NCI-H1092 treated with DMSO at 0.1 percent for 48 hours (cell line): ENCODE measurements at regions not wholly inside any gene's neighbourhood (a gene's known extent, or its start where the extent isn't known, plus 50 kb on each side); places are given as distances from the start of the nearest gene placed in this dataset.

Experiments used
- DNase-seq: peaks from one replicate; lab custom pipeline; 2025; lab: John Stamatoyannopoulos, UW

DNA sequence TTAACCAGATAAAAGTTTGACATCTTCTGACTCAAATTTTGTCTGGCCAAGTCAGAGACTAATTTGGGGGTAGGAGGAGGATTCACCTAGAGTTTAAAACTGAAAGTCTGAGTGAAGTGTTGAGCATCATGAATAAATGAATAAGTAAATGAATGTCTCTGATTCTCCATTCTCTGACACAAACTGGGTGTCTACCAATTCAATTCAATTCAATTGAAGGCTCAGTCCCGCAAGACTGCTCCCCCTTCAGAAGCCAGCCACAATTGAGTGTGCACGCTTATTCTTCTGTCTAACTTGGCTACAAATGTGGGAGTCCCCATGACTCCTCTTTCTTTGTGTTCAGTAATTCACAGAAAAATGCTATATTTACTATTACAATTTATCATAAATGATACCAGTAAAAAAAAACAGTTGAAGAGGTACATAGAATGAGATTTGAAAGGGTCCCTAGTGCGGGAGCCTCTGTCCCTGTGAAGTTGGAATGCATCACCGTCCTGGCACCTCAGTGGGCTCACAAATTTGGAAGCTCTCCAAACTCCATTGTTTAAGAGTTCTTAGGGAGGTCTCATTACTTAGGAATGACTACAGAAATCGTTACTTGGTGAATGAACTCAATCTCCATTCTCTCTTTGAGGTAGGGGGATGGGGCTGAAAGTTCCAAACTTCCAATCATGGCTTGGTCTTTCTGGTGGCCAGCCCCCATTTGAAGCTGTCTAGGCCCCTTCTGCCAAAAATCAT lies 243.7 kb upstream of the PHYHIPL start:
- DNase-seq = no peak

DNA sequence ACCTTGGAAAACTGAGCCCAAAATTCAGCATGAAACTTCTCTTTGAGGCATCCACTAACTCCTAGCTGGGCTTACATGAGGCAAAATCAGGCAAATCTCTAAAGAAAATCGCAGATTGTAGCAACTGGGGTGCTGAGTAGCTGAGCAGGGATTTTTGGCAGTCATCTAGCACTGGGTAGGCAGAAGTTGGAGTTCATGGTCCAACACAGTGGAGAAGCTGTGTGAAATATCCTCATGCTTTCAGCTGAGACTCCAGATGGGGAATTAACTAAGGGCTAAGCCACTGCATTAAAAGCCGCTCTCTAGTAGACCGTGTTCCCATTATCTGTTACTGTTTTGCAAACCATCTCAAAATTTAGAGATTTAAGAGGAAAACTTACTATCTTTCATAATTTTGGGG lies 240.1 kb upstream of the PHYHIPL start:
- no peak for DNase-seq

DNA sequence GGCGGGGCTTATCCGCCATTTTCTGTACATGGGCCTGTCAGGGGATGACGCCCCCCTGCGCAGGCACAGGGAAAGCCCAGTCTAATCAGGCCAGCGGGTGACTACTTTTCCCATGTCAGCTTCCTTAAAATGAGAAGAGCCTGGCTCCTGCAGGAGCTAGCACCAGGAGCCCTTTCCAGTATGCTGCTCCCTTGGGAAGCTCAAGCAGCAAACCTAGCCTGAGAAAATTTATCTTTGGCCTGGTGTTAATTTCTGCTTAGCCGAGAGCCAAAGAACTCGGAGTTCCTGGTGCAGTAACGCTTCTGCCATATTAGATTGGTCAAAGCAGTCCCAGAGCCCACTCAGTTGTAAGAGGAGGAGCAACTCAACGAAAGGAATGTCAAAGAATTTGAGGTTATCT lies 239.0 kb upstream of the PHYHIPL start:
- DNase-seq = no peak

DNA sequence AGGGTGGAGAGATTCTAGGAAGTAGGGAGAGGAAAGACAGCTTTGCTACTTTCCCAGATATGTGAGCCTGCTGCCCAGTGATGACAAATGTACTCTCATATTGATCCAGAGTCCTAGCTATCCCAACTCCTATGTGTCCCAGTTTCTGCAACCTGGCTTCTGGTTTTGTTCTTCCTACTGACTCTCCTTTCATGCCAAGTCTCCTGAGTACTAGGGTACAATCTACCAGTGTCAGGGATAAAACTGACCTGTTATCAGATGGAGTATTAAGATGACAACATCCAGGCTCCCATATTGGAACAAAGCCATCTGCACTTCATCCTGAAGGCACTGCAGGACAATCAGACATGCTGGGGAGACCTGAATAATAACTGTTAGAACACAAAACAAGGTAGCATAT lies 233.7 kb upstream of the PHYHIPL start:
- DNase-seq = no peak

DNA sequence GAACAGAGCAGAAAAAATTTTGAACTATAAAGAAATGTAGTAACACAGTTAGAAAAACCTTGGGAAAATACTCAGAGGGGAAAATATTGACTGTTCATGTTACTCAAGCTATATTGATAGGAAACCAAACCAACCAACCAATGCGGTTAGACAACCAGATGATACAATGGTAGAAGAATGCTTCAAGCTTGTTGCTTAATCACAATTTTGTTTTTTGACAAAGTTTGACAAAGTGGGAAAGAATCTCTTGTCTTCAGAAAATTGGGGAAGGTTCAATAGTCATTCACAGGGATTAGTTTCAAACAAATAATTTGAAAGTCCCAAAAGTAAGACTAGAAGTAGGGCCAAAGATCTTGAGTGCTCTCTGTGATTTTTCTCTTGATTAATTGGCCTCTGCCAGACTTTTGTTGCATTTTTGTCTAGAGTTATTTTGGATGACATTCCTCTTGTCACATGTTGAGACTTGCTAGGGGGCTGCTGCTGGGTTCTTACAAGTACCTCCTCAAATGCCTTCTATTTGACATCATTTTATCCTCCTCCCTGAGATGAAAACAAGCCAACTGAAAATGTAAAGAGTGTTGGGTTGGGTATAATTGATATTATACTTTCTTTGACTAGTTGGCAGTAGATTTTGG lies 233.1 kb upstream of the PHYHIPL start:
- no peak for DNase-seq

DNA sequence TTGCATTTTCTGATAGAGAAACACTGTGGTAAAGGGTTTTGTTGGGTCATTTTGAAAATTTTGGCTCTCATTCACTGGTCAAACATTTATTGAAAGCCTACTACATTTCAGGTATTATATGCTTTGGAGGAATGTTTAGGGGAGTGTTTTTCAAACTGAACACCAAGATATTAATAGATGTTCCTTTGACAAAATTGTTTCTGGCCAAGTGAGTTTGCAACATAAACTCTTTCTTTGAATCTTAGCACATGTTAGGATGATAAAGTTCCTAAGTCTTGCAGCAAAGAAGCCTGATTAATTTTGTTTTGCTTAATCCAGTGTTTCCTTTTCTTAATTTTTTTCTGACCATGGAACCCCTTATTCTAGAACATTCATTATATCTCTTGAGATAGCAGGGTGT lies 232.5 kb upstream of the PHYHIPL start:
- DNase-seq = no peak

DNA sequence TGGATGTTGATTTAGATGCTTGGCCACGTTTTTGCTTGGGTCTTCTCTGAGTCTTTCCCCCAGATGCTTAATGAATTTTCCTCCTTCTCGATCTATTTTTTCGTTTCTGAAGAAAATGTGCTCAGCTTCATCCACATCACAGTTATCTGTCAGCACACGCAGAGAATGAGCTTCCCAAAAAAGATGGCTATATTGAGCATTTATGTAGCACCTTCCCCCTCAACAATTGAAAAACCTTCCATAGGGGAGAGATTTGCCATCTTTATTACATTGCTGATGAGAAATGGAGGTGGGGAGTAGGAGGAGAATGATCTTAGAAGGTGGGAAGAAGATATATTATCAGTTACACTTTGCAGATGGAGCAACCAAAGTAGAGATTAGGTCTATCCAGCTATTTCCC lies 228.1 kb upstream of the PHYHIPL start:
- no peak for DNase-seq

DNA sequence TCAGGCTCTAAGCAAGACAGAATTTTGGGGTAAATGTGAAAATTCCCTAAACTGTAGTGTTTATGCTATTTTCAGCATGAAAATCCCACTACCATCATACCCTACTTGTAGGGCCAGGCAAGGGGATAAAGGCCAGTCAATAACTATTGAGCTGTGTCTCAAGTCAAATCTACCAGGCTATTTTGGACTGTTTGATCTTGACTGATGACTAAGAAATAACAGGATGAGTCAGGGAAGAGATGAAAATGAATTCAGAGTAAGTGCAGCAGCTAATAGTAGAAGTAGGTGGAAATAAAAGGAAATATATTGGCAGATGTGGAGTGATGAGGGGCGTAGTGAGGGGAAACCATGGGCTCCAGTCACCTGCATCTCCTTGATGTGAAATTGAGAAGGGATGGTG lies 225.8 kb upstream of the PHYHIPL start:
- DNase-seq = no peak

DNA sequence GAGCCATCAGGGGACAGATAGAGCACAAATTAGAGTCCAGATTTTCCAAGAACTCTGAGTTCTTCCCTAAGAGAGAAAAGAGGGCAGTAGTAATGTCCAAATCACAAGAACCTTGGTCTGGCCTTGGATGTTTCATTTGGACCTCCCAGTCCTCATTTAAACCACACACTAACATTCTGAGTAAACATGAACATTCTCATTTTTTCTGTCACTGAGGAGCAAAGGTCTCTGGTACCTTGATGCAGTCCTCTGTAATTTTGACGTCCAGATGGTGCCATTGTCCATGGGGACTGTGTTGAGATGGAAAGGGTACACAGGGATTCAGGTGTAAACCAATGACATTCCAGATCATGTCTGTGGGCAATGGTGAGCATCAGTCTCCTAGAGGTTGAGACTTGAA lies 225.4 kb upstream of the PHYHIPL start:
- DNase-seq = no peak

DNA sequence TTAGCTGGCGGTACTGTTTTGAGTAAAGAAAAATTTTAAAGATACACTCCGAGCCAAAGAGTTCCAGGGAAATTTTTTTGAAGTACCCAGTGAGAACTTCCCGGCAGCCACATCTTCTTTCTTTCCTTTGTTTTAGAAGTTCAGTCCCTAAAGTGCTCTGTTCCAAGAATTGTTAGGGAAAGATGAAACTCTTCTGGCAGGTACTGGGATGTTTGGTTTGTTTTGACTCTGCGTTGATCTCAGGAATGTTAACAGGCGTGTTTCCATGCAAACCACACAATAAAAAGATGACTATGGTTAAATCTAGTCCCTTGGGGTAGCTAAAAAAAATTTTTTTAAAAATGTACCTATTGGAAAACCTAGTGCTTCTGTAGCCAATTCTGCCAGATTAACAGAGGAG lies 224.7 kb upstream of the PHYHIPL start:
- DNase-seq = no peak

DNA sequence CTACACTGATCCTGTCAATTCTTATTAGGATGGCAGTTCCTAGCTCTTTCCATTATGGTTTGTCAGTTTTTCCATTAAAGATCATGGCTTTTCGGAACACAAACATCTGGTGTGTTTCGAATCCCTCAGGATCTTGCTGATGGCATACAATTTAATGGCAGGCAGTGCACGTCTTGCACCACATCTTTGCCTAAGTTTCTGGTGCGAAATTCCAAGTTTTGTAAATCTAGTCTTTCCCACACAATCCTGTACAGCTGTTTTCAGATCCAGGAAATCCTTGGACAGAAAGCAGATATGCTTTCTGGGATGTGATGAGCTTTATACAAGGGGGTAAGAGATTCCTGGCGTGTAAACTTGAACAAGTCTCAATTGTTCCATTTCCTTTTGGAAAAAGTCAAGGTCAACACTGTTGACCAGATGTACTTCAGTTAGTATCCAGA lies 224.3 kb upstream of the PHYHIPL start:
- DNase-seq = no peak

DNA sequence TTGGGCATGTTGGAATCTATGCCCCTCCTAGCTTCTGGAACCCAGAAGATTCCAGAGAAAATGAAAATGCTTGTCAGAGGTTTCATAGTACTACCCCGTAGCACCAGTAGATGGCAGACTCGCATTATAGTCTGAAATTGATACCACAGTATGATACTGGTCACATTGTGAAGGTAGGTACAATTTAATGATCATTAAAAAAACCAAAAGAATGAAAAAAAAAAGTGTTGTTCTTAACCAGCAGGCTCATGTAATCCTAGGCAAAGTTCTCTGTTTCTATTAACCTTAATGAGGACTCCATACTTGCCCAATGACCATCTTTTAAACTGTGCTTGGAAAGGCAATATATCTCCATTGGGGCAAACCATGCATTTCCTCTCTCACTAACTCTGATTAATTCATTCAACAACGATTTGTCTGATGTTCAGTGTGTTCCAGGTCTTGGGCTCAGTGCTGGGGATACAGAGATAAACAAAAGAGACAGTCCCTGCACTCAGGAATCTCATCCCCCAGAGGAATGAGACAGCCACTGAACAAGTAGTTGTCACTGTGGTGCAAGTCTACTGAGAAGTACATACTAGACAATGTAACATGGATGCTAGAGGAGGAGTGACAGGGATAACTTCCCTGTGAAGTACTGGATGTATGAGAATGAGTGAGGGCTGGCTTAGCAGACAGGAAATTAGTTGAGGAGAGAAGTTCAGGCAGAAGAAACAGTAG lies 223.5 kb upstream of the PHYHIPL start:
- peak; percentile 26 for DNase-seq

DNA sequence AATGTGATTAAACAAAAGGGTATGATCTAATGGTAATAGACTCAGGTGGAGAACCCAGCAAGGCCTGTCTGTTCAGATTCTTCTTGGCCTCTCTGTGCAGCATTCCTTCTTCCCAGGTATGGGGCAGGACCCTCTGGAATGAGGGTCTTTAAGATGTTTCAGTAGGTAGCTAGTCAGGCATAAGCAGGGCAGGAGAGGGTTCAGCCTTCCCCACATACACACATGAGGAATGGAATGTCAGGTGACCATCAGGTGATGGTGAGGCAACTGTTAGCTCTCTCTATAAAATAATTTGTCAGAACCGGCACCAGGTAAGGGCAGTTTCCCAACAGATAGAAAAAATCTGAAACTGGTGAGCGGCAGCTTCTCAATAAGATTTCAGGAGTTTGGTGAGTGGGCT lies 222.3 kb upstream of the PHYHIPL start:
- no peak for DNase-seq

DNA sequence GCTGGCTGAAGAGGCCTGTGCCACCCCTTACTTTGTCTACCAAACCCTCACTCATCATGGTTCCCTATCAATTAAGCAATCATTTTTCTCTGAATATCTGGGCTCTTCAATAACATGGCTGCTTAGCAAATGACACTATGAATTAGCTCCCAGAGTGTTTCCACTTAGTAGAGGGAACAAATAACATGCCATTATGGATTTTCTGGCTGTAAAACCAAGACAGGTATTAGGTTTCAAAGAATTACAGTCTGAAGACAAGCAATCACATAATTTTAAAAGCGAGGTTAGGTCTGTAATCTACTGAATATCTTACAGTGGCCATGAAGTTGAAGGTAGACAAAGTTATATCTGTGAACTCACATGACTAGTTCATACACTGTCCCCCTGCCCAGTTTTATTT lies 220.8 kb upstream of the PHYHIPL start:
- DNase-seq = peak; percentile 3

DNA sequence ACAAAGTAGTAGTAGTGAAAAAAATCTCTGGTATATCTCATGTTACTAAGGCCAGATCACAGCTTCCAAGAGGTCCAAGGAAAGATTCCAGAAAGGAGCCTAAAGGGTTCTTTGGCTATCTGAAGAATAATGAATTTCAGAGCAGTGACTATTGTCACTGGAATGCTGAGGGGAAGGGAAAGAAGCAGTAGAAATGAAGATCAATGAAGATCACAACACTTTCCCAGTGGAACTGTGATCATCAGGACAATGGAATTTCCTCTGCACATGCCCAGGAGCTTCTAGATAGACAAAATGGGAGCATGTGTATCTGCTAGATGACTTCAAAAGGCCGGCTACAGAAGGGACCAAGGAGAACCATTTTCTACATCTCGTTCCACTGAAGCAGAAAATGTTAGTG lies 219.5 kb upstream of the PHYHIPL start:
- DNase-seq = no peak

DNA sequence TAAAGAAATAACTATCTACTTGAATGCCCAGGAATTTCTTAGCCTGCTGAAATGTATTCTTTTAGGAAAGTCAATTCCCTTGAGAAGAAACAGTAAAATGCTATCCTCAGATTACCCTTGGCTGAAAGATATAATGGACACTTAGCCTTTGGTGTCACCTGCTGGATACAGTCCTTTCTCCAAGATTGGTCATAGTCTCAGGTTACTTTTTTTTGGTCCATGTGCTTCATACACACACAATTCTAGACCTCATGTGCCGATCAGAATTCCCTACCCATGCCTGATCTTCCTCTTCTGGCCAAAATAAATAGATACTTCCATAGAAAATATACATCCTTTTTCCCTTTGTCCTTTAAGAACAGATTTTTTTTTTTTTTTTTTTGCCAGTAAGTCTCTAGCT lies 218.9 kb upstream of the PHYHIPL start:
- DNase-seq = no peak

DNA sequence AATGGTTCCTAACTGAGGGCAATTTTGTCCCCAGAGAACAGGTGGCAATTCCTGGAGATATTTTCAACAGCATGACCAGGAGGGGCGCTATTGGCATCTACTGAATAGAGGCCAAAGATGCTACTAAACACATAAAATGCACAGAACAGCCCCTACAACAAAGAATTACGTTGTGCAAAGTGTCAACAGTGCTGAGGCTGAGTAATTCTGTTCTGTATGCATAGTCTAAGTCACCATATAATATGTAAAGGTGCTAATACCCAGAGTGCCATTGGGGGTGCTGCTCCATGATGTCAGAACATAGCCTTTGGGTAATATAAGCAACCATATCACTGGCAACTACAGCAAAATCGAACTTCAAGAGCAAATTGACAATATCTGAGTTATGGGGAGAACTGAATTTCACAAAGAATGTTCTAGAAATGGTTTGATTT lies 213.3 kb upstream of the PHYHIPL start:
- no peak for DNase-seq

DNA sequence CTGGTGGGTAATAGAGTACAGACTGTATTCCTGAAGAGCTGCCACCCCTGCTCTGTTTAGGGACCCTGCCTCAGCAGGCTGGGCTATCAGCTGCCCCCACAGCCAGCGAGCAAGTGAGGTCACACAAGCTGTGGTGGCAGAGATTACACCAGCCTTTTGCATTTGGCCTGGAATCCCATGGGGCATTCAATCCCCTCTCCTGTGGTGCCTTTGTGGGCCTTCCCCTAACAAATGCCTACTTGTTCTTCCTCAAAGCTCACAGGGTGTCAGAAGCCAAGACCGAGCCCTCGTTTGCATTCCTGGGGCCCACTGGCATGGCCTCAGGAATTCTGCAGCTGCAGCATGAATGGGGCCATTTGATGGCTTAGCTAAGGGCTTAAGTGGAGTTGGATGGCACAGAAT lies 212.7 kb upstream of the PHYHIPL start:
- DNase-seq = no peak

DNA sequence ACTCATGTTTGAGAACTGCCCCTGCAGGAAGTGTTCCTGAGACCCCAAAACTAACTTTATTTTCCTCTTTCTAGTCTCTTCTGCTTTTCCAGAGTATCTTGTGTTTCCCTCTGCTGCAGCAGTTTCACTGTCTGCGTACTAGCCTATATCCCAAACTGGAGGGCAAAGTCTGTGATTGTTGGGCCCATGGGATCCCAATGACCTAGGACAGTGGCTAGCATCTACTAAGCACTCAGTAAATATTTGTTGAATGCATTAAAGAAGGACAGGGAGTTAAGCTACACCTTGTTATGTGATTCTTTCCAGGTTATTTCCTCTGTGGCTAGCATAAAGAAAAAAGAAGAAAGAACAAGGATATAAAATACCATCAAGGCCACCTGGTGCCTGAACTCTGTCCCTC lies 210.6 kb upstream of the PHYHIPL start:
- DNase-seq = no peak

DNA sequence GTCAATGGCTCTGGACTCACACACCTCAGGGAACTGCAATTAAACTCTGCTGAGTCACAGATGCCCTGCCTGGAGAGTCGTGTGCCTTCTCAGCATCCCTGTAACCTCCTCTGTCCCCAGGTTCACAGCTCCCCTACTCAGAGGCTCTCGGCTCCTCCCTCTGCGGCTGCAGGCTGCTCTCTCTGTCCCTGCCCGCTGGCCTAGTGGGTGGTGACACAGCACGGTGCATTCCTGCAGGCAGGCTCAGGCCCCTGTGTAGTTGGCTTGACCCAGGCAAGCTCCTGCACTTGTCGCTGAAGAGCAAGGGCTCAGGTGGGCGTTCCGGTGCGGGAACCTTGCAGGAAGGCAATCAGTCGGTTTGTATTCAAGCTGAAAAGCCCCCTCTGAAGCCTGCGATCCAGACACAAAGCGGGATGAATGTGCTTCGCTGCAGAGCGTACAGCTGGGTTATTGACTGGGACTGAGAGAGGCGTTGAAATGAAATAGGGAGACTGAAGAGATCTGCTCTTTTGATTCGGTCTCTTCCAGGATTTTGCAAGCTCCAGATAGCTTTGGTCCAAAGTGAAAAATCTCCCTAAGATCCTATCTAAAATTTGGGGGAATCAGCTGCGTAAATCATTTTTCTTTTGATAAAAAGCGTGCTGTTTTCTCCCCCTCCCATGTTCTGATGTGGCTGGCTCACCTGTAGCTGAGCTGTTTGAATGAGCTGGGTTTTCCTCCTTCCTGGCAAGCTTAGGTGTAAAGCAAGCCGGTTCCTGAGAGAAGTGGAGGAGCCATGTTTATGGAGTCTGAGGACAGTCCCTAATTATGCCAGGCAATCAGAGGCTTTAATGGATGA lies 208.7 kb upstream of the PHYHIPL start:
- peak; percentile 76 for DNase-seq

DNA sequence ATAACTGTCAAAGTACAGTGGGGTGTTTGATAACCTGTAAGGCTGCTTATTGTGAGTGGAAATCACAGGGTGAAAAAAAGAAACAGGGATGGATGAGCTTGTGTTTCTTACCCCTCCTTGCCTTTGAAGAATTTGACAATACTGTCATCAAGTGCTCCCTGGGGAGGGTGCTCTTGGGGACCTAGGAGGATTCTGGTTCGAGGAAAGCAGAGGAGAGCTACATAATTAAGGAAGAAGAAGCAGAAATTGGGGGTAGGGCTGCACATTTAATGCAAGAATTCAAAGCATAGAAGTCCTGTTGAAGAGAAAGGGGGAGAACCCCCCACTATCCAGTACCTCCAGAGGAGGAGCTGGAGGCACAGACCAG lies 208.1 kb upstream of the PHYHIPL start:
- no peak for DNase-seq

DNA sequence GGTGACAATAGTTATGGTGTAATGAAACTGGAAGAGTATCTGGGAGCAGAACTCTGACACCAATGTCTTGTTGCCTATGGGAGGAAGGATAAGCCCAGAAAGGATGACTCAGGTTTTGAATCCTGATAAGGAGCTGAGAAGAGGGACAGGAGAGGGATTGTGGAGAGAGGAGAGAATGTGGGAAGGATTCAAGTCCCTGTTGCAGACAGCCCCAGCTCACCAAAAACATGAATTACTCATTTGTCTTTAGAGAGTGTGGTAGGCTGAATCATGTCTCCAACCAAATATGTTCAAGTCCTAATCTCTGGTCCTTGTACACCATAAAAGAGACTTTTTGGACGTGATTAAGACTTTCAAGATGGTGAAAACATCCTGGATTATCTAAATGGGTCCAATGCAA lies 206.9 kb upstream of the PHYHIPL start:
- no peak for DNase-seq
